Panc1 (cell line): ENCODE measurements at regions not wholly inside any gene's neighbourhood (a gene's known extent, or its start where the extent isn't known, plus 50 kb on each side); places are given as distances from the start of the nearest gene placed in this dataset.

Experiments used
- CTCF ChIP-seq: fragments of 450-650 bp; IDR thresholded peaks from 2 replicates; pipeline ENCODE4 v1.5.1; 2017; ENCODE audit warnings: mild to moderate bottlenecking
- SIN3A ChIP-seq: IDR thresholded peaks from 2 replicates; pipeline ENCODE4 v1.6.1; 2012; ENCODE audit warnings: low read depth, mild to moderate bottlenecking, low read length, moderate library complexity, borderline replicate concordance; ENCODE audit not compliant: insufficient read depth
- TF ChIP-seq, protein P1 (sequence below), 2 experiments: IDR thresholded peaks; 2 replicates each; pipeline ENCODE4 v1.6.1; 2011 to 2012; ENCODE audit warnings: low read depth in 2 of 2, control low read depth in 1 of 2, low read length in 1 of 2, mild to moderate bottlenecking in 1 of 2, moderate library complexity in 1 of 2; ENCODE audit not compliant: insufficient read depth in 1 of 2

DNA sequence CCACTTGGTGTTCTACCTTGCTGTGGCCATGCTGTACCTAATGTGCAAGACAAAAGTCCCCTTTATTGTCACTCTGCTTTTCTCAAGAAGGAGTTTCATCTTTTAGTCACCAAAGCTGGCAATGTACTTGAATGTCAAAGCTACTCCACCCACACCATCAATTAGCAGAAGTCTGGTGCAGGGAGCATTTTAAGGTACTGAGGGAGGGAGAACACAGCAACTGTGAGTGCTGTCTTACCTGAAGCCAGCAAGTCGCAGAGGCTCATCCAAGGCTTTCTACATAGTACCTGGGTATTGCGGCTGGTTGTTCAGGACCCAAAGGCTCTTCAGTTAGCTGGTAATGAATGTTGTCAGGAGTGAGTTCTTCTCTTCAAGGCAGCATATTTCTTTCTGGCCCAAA is 820.4 kb downstream of the OTOL1 start:
- TF ChIP-seq CTCF (no peak), SIN3A (no peak)
- TF ChIP-seq, protein P1, sequence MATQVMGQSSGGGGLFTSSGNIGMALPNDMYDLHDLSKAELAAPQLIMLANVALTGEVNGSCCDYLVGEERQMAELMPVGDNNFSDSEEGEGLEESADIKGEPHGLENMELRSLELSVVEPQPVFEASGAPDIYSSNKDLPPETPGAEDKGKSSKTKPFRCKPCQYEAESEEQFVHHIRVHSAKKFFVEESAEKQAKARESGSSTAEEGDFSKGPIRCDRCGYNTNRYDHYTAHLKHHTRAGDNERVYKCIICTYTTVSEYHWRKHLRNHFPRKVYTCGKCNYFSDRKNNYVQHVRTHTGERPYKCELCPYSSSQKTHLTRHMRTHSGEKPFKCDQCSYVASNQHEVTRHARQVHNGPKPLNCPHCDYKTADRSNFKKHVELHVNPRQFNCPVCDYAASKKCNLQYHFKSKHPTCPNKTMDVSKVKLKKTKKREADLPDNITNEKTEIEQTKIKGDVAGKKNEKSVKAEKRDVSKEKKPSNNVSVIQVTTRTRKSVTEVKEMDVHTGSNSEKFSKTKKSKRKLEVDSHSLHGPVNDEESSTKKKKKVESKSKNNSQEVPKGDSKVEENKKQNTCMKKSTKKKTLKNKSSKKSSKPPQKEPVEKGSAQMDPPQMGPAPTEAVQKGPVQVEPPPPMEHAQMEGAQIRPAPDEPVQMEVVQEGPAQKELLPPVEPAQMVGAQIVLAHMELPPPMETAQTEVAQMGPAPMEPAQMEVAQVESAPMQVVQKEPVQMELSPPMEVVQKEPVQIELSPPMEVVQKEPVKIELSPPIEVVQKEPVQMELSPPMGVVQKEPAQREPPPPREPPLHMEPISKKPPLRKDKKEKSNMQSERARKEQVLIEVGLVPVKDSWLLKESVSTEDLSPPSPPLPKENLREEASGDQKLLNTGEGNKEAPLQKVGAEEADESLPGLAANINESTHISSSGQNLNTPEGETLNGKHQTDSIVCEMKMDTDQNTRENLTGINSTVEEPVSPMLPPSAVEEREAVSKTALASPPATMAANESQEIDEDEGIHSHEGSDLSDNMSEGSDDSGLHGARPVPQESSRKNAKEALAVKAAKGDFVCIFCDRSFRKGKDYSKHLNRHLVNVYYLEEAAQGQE (IDR thresholded peaks at IDR 0.05; ENCODE audit: insufficient read depth in 1 of 2, low read depth in 2 of 2, low read length in 1 of 2), result no peak
